ENCODE measurements at regions not wholly inside any gene's neighbourhood (a gene's known extent, or its start where the extent isn't known, plus 50 kb on each side); places are given as distances from the start of the nearest gene placed in this dataset.

DNA sequence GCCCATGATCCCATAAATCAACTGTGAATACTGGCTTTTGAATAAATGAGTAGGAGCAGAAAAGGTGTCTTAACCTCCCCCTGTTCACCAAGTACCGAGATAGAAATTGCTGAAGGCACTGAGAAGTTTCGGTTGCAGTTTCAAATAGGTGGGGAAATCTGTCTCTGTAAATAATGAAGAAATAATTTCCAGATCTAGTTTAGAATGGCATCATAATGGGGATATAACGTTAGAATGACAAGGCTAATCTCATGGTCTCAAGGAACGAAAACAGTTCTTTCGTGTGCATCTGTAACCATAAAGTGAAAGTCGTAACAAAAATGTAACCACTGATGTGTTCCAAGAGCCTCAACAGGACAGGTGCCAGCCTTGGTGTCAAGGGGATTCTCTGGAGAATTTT is 49.9 kb upstream of the TMEM18 start:
- TF ChIP-seq, protein P1, sequence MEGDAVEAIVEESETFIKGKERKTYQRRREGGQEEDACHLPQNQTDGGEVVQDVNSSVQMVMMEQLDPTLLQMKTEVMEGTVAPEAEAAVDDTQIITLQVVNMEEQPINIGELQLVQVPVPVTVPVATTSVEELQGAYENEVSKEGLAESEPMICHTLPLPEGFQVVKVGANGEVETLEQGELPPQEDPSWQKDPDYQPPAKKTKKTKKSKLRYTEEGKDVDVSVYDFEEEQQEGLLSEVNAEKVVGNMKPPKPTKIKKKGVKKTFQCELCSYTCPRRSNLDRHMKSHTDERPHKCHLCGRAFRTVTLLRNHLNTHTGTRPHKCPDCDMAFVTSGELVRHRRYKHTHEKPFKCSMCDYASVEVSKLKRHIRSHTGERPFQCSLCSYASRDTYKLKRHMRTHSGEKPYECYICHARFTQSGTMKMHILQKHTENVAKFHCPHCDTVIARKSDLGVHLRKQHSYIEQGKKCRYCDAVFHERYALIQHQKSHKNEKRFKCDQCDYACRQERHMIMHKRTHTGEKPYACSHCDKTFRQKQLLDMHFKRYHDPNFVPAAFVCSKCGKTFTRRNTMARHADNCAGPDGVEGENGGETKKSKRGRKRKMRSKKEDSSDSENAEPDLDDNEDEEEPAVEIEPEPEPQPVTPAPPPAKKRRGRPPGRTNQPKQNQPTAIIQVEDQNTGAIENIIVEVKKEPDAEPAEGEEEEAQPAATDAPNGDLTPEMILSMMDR (conservative IDR thresholded peaks at IDR 0.05; ENCODE audit: low read depth, low read length): no peak
- Histone ChIP-seq H2AFZ (ENCODE audit: low read depth) (no peak overlapping the region), H3K27ac (no peak overlapping the region), H3K4me1 (ENCODE audit: low read depth, poor library complexity, severe bottlenecking) (peaks cover 29% of the 10 kb centered on the region), H3K4me3 (IDR thresholded peaks at IDR 0.05; ENCODE audit: insufficient read depth, low read depth, low read length) (no peak overlapping the region), H3K79me2 (ENCODE audit: insufficient read depth, low read depth) (no peaks in the 10 kb centered on the region), H3K9ac (no peak overlapping the region), H3K36me3 (ENCODE audit: insufficient read depth) (no peaks in the 10 kb centered on the region), H3K4me2 (peak overlapping the region; percentile 33), H3K27me3 (ENCODE audit: insufficient read depth, low read depth) (peaks cover 25% of the 10 kb centered on the region; the same call in 1 of the 2 replicates), H4K20me1 (ENCODE audit: insufficient read depth) (no peaks in the 10 kb centered on the region)
